ENCODE measurements at regions not wholly inside any gene's neighbourhood (a gene's known extent, or its start where the extent isn't known, plus 50 kb on each side); places are given as distances from the start of the nearest gene placed in this dataset.

GRCh38 chr10:130757821-130758489 is 553.6 kb downstream of the TCERG1L start:
- no peak for DNase-seq

- DNase-seq: no peak
These were observed 553.0 kb downstream of the TCERG1L start for GRCh38 chr10:130758529-130758928.

- DNase-seq: no peak
These were observed 550.4 kb downstream of the TCERG1L start for GRCh38 chr10:130761032-130761575.

GRCh38 chr10:130761788-130762301 is 549.7 kb downstream of the TCERG1L start:
- no peak for DNase-seq

GRCh38 chr10:130762491-130762890 is 549.0 kb downstream of the TCERG1L start:
- DNase-seq: no peak

DNA sequence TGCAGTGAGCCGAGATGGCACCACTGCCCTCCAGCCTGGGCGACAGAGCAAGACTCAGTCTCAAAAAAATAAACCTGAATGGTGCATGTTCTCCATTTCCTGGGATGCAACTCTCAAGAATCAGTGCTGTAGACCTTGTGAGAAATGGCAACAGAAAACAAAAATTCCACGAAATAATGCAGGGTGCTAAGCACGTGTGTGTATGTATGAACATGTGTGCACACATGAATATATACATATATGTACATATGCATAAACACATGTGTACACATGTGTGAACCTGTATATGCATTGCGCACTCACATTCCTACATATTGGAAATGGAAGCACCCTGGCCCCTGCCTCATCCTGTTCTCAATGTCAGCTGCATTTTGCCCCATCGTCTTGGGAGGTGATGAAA is 548.5 kb downstream of the TCERG1L start:
- DNase-seq: no peak

- no peak for DNase-seq
These were observed 548.0 kb downstream of the TCERG1L start for GRCh38 chr10:130763491-130763890.

DNA sequence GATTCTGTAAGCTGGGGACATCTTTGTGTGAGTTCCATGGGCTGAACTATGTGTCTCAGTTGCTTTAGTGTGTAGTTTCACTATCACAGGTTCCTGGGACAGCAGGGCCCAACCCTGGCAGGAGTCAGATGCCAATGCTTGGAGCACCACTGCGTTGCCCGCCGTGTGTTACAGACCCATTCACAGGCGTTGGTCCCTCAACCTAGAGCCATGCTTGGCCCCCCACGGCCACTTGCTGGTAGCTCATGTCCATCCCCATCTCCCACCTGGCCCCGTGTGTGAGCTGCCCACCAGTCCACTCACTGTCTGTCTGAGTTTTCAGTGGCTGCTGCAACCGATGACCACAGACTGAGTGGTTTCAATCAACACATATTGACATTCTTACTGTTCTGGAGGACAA is 546.9 kb downstream of the TCERG1L start:
- no peak for DNase-seq

DNA sequence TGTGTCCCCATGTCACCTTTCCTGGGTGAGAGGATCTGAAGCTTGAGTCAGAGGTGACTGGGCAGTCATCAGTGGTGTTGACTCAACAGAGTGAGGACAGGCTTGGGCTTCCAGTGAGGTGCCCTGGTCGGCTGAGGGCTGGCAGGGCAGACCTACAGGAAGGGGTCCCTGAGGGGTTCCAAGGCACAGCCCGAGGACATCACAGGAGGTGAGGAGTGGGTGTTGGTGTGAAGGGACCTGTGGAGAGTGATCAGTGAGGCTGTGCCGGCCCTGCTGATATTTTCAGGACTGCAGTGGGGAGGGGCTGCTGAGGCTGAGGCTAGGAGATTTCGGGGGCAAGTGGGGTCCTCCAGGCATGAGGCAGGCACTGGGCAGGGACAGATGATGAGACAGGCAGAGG is 545.5 kb downstream of the TCERG1L start:
- no peak for DNase-seq

DNA sequence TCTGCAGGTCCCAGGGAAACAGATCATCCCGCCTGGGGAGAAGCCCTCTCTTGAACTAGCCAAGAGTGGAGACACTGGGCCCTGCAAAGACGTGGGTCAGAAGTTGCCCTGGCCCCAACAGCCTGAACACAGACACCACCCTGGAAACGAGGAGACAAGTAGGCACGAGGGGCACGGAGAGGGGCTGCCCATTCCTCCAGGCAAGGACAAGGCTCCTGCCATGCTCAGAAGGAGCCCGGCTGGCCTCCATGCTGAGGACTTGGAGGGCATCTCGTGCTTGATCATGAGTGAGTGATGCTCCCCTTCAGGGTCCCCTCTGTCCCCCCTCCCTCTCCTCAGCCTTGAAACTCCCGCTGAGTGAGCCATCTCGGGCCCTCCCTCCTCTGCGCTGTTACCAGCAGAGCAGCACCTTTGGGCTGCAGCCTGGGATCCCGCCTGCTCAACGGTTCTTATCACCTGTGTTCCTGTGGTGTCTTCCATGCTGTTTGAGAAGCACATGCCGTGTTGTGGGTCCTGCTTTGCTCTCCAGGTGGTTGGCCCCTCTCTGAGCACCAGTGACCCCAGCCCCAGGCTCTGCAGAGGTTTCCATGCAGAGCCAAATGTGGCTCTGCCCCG is 544.3 kb downstream of the TCERG1L start:
- no peak for DNase-seq

DNA sequence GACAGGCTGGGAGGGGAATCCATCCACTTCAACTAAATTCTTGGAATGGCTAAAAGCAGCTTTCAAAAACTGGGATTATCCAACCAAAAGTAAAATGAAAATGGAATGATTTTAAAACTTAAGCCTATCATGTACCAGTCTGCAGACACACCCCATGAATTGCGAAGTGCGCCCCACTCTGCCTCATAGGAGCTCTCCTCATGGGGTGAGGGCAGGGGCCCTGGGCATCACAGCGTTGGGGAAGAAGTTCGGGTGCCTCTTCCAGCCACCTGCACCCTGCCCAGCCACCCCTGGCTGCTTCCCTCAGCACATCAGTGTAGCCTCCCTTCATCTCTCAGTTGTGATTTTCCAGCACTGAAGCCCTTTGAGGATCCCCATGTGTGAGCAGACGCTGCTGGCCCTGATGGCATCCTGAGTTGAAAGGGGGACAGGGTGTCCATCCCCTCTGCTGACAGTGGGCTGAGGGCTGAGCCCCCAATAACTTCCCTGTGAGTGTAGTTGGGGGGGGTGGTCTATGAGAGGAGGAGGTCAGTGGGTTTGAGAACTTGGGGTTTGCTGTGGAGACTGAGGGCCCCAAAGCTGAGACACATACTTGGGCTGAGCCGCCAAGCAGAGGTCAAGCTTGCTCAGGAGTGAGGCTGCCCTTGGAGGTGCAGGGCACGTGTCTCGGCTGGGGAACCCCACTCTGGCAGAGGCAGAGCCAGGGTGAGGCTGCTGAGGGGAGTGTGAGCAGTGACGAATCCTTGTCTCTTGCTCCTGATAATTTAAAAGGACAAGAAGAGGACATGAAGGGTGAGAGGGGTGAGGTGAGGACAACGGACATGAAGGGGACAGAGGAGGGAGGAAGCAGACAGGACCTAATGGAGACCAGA is 542.1 kb downstream of the TCERG1L start:
- DNase-seq: no peak

DNA sequence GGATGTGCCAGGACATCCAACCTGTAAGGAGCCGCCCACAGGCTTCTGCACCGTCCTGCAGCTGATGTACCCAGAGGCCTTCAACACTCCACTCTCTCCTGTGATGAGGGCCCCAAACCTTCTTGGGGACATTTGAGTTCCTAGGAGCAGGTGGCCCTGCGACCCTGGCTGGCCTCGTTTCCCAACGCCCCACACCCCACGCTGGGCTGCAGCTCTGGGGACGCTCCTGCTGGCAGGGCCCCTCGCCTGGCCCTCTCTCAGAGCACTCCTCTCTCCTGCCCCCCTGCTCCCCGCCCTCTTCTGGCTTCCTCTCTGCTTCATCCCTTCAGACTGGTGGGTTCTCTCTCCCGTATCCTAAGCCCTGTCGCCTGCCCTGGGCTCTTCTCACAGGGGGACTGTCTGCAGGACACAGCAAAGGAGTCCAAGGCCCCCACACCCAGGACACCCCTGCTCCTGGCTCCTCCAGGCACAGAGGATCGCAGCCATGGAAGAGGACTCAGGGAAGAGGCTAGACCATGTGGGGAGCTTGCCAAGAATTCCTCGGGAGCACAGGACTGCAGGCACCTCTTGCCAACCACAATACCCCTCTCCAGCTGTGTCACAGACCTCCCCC is 541.4 kb downstream of the TCERG1L start:
- DNase-seq: no peak

DNA sequence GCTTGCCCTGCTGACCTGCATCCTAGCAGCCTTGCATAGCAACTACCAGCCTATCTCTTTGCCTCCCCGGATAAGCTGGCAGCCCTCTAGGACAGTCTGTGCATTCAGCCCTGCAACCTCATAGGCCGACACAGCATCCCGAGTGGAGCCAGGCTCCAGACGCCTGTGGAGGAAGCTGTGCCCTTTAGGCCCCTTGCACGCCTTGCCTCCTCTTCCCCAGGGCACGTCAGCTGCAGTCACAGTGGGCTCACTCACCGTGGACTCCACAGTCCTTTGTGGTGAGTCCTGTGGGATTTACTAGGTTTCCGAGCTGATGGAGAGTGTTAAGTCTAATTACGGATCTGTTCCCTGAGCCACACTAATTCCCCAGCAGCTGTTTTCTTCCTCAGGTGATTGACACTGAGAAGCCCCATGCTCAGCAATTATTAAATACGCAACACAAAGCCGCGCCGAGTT is 540.0 kb downstream of the TCERG1L start:
- DNase-seq: no peak

DNA sequence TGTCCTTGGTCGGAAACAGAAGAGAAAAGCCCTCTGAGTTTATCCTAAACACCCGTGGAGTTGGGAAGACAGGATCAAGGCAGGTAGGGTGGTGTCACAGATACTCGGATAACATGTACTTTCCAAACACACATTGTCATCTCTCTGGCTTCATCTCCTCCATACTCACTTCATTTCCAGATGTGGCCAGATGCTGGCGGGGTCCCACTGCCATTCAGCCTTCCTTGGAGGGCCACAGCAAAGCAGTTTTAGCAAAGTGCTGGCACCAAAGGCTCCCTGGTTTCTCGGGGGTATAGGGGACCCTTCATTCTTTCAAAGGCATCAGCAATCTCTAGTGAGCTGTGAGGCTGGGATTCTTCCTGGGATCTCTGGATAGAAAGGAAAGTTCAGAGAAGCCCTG is 539.5 kb downstream of the TCERG1L start:
- no peak for DNase-seq

GRCh38 chr10:130772676-130773075 is 538.8 kb downstream of the TCERG1L start:
- no peak for DNase-seq

- no peak for DNase-seq
These were observed 537.6 kb downstream of the TCERG1L start for GRCh38 chr10:130773941-130774340.

- no peak for DNase-seq
These were observed 536.6 kb downstream of the TCERG1L start for GRCh38 chr10:130774871-130775270.

- DNase-seq: no peak
These were observed 536.2 kb downstream of the TCERG1L start for GRCh38 chr10:130775311-130775710.

DNA sequence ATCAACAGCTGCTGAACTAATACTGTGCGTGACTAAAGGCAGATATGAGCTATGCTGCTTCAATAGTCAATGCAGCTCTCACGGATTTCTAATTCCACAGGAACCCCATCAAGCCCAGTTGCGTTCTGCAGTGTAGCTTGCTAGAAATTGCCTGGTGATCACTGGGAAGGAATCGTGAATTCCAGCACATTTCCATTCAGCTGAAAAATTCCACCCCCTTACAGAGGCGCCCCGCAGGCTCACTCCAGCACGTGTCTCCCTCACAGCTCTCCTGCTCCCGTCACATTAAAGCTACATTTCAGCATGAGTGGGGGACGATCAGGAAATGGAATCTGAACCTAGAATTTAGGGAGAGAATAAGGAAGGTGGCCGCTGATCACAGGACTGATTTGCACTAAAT is 534.8 kb downstream of the TCERG1L start:
- no peak for DNase-seq

- DNase-seq: no peak
These were observed 533.9 kb downstream of the TCERG1L start for GRCh38 chr10:130777507-130778165.

- no peak for DNase-seq
These were observed 533.4 kb downstream of the TCERG1L start for GRCh38 chr10:130778166-130778545.

DNA sequence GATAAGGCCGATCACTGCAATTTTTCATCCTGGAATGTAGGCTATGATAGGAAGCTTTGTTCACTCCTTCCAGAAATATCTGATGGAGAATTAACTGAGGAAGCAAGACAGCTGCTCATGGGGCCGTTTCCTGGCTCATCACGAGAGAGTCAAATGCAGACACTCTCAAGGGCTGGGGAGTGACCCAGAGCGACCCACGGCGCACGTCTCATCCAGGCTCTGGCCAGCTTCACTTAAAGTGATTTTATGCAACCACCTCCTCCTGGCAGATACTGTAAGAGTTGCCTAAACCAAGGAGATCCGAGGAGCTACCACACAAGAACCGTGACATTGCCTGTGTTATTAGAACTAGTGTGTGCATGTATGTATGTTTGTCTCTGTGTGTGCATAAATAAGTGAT is 530.8 kb downstream of the TCERG1L start:
- no peak for DNase-seq

Data from activated CD4-positive, alpha-beta T cell treated with anti-CD3 and anti-CD28 coated beads for 48 hours (primary cell).